ENCODE measurements at regions not wholly inside any gene's neighbourhood (a gene's known extent, or its start where the extent isn't known, plus 50 kb on each side); places are given as distances from the start of the nearest gene placed in this dataset.
A peak's percentile ranks its signal among the peaks of the same experiment; 100 is the strongest.

GRCh38 chr5:86532429-86532828, 85.3 kb upstream of the COX7C start:
- Histone ChIP-seq H3K4me2 (no peak overlapping the region), H3K9ac (no peak overlapping the region), H3K79me2 (ENCODE audit: low read depth) (no peaks in the 10 kb centered on the region), H3K4me3 (no peak overlapping the region), H2AFZ (replicated peaks) (no peak overlapping the region), H3F3A (ENCODE audit: low read depth) (no peaks in the 10 kb centered on the region), H3K36me3 (no peaks in the 10 kb centered on the region), H3K4me1 (no peaks in the 10 kb centered on the region), H3K27ac (no peak overlapping the region), H4K20me1 (ENCODE audit: low read depth) (no peaks in the 10 kb centered on the region), H3K27me3 (no peaks in the 10 kb centered on the region), H3K9me3 (ENCODE audit: low read depth) (no peaks in the 10 kb centered on the region)
- DNase-seq (ENCODE audit: low spot score) = no peak
- no peaks in the 10 kb centered on the region for H3K4me1 Mint-ChIP-seq
- no peaks in the 10 kb centered on the region for H3K27me3 Mint-ChIP-seq (ENCODE audit: insufficient read depth, low read depth)
- H3K27ac Mint-ChIP-seq = no peak overlapping the region
- no peaks in the 10 kb centered on the region for H3K9me3 Mint-ChIP-seq
- no peak overlapping the region for H3K4me3 Mint-ChIP-seq
- no peaks in the 10 kb centered on the region for H3K36me3 Mint-ChIP-seq
- TF ChIP-seq CTCF (IDR thresholded peaks at IDR 0.05) (no peak), EZH2 (IDR thresholded peaks at IDR 0.05) (no peak), EZH2phosphoT487 (IDR thresholded peaks at IDR 0.05) (no peak)

DNA sequence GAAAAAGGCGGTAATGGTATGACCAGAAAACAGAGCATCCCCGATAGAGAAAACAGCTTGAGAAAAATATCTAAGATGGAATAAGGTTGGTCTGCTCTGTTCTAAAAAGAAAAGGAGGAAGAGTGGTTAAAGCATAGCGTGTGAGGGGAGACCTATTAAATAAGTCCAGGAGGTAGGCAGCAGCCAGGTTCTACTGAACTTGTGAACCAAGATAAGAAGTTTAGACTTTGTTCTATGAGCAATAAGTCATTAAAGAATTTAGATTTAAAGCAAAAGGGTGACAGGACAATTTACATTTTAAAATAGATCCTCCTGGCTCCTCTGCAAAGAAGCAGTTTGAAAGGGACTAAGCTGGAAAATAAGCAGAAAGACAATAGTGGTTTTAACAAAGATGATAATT, 81.3 kb upstream of the COX7C start:
- H3F3A ChIP-seq (ENCODE audit: low read depth) = no peaks in the 10 kb centered on the region
- H4K20me1 ChIP-seq (ENCODE audit: low read depth) = no peaks in the 10 kb centered on the region
- TF ChIP-seq CTCF (IDR thresholded peaks at IDR 0.05) (no peak), EZH2phosphoT487 (IDR thresholded peaks at IDR 0.05) (no peak), EZH2 (IDR thresholded peaks at IDR 0.05) (no peak)
- DNase-seq (ENCODE audit: low spot score) = no peak
- Mint-ChIP-seq H3K9me3 (no peaks in the 10 kb centered on the region), H3K36me3 (no peaks in the 10 kb centered on the region), H3K4me3 (no peak overlapping the region), H3K27me3 (ENCODE audit: insufficient read depth, low read depth) (no peaks in the 10 kb centered on the region), H3K4me1 (no peaks in the 10 kb centered on the region), H3K27ac (no peak overlapping the region)
- peak overlapping the region; percentile 65 for H2AFZ ChIP-seq (replicated peaks)
- no peak overlapping the region for H3K4me3 ChIP-seq
- H3K36me3 ChIP-seq = no peaks in the 10 kb centered on the region
- no peaks in the 10 kb centered on the region for H3K27me3 ChIP-seq
- H3K4me2 ChIP-seq = no peak overlapping the region
- H3K27ac ChIP-seq = no peak overlapping the region
- no peaks in the 10 kb centered on the region for H3K9me3 ChIP-seq (ENCODE audit: low read depth)
- no peaks in the 10 kb centered on the region for H3K79me2 ChIP-seq (ENCODE audit: low read depth)
- no peaks in the 10 kb centered on the region for H3K4me1 ChIP-seq
- no peak overlapping the region for H3K9ac ChIP-seq

GRCh38 chr5:86542532-86542931, 75.2 kb upstream of the COX7C start:
- no peaks in the 10 kb centered on the region for H3K27me3 Mint-ChIP-seq (ENCODE audit: insufficient read depth, low read depth)
- no peak overlapping the region for H3K4me3 Mint-ChIP-seq
- Histone ChIP-seq H3K27ac (no peak overlapping the region), H2AFZ (replicated peaks) (no peak overlapping the region), H3K9ac (no peak overlapping the region), H3F3A (ENCODE audit: low read depth) (no peaks in the 10 kb centered on the region), H3K79me2 (ENCODE audit: low read depth) (no peaks in the 10 kb centered on the region), H4K20me1 (ENCODE audit: low read depth) (no peaks in the 10 kb centered on the region), H3K27me3 (no peaks in the 10 kb centered on the region), H3K4me3 (no peak overlapping the region), H3K9me3 (ENCODE audit: low read depth) (no peaks in the 10 kb centered on the region), H3K4me2 (no peak overlapping the region), H3K4me1 (no peaks in the 10 kb centered on the region), H3K36me3 (no peaks in the 10 kb centered on the region)
- no peaks in the 10 kb centered on the region for H3K36me3 Mint-ChIP-seq
- no peaks in the 10 kb centered on the region for H3K4me1 Mint-ChIP-seq
- DNase-seq (ENCODE audit: low spot score) = no peak
- TF ChIP-seq EZH2 (IDR thresholded peaks at IDR 0.05) (no peak), CTCF (IDR thresholded peaks at IDR 0.05) (no peak), EZH2phosphoT487 (IDR thresholded peaks at IDR 0.05) (no peak)
- H3K27ac Mint-ChIP-seq = no peak overlapping the region
- no peaks in the 10 kb centered on the region for H3K9me3 Mint-ChIP-seq

GRCh38 chr5:86546044-86546443, 71.7 kb upstream of the COX7C start:
- Mint-ChIP-seq H3K36me3 (no peaks in the 10 kb centered on the region), H3K27me3 (ENCODE audit: insufficient read depth, low read depth) (no peaks in the 10 kb centered on the region), H3K4me3 (no peak overlapping the region), H3K27ac (no peak overlapping the region), H3K9me3 (no peaks in the 10 kb centered on the region), H3K4me1 (no peaks in the 10 kb centered on the region)
- H3K4me2 ChIP-seq = no peak overlapping the region
- TF ChIP-seq EZH2phosphoT487 (IDR thresholded peaks at IDR 0.05) = no peak
- TF ChIP-seq CTCF (IDR thresholded peaks at IDR 0.05) = no peak
- TF ChIP-seq EZH2 (IDR thresholded peaks at IDR 0.05) = no peak
- H3K9ac ChIP-seq = no peak overlapping the region
- peak overlapping the region; percentile 2 for H2AFZ ChIP-seq (replicated peaks)
- H3K27ac ChIP-seq = no peak overlapping the region
- no peaks in the 10 kb centered on the region for H4K20me1 ChIP-seq (ENCODE audit: low read depth)
- H3K9me3 ChIP-seq (ENCODE audit: low read depth) = no peaks in the 10 kb centered on the region
- no peaks in the 10 kb centered on the region for H3K27me3 ChIP-seq
- H3K4me1 ChIP-seq = no peaks in the 10 kb centered on the region
- no peaks in the 10 kb centered on the region for H3F3A ChIP-seq (ENCODE audit: low read depth)
- no peaks in the 10 kb centered on the region for H3K79me2 ChIP-seq (ENCODE audit: low read depth)
- H3K4me3 ChIP-seq = no peak overlapping the region
- no peaks in the 10 kb centered on the region for H3K36me3 ChIP-seq
- DNase-seq (ENCODE audit: low spot score) = no peak

All from neural progenitor cell (in vitro differentiated cells).